Hippocampal formation (tissue), 2 donors: ENCODE measurements at regions not wholly inside any gene's neighbourhood (a gene's known extent, or its start where the extent isn't known, plus 50 kb on each side); places are given as distances from the start of the nearest gene placed in this dataset.

Source experiments
- DNase-seq, 2 donors: peaks; one replicate each; lab custom pipeline; 2025; lab: John Stamatoyannopoulos, UW

- no peak for DNase-seq
These were observed 349.3 kb upstream of the SLC14A2 start for GRCh38 chr18:45266023-45266422.

GRCh38 chr18:45267622-45268021 is 347.7 kb upstream of the SLC14A2 start:
- no peak for DNase-seq

DNA sequence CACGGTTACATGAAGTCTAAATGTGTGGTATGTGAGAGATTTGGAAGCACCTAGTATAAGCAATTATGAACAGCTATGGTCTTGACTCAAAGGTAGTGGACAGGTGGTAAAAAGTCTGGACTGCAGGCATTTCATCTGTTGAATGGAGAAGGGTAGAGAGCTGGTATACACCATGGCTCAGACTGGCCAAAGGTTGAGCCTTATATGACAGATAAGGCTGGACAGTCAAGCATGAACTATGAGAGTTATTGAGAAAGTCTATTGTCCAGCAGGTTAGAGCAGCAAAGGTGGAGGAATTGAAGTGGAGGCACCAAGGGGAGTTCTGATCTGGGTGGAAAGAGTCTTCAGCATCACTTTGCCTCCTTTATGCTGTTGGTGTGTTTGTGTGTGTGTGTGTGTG is 346.7 kb upstream of the SLC14A2 start:
- DNase-seq = no peak

DNA sequence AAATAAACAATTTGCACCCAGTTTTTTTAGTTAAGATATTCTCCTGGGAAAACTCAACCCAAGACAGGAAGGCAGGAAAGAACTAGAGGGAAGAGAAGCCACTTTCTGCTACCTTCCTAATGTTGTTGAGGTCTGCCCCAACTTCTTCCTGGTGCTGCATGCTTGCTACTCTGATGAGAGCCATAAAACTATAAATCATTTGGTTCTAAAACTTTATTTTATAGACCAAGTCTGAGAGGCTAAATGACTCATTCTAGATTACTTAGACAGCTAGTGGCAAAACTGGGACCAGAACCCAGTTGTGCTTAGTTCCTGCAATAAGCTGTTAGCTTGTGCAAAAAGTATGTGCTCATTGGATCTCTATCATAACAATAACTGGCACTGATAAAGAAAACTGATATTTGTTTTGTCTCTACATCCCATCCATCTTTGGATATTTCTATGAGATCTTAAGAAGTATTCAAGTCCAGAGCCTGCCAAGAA is 344.9 kb upstream of the SLC14A2 start:
- no peak for DNase-seq

DNA sequence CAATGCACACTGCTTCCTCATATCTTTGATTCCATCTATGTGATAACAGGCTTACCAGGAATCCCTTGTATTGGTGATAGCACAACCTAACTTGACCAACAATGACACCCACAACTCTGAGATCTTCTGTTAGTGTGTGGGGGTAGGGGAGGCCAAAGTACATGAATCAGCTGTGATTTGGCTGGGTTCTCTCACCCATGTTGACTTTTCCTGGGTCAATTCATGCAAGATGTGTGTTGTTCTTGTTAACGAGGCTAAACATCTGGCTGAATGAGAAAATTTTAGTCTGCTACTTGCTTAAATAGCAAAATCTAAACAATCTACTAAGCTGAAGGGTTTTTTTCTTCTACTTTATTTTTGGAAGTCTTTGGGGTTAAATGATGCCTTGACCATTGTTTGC is 341.2 kb upstream of the SLC14A2 start:
- DNase-seq = no peak

DNA sequence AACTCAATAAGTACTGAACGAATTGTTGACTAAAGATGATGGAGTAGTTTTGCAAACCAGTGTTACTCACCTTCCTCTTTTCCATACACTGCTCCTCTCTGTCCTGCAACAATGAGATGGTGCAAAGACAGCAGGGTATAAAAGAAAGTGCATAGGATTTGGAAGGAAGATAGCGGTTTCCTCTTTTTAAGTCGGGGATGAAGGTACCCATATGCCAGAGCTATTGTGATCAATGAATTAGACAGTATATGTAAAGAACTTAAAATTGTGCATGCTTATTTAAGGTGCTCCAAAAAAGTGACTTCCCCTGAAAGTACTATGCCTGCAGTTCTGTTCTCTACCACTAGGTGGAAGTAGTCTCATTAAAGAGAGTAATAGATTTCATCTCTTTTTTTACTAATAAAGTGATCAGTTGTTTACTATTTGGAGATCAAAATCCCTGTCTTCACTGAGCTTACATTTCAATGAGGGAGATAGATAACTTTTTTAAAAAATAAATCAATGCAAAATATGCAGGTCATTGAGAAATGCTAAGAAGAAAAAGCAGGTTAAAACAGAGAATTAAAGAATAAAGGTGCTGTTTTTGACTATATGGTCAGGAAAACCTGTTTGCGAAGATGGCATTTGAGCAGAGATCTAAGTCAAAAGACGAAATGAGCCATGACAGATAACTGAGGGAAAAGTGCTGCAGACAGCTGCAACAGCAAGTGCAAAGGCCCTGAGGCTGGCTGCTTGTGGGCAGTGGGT is 339.7 kb upstream of the SLC14A2 start:
- no peak for DNase-seq

- no peak for DNase-seq
These were observed 338.4 kb upstream of the SLC14A2 start for GRCh38 chr18:45276878-45277277.

- no peak for DNase-seq
These were observed 337.4 kb upstream of the SLC14A2 start for GRCh38 chr18:45277908-45278307.

- DNase-seq = no peak
These were observed 334.6 kb upstream of the SLC14A2 start for GRCh38 chr18:45280481-45281276.

GRCh38 chr18:45282101-45282812 is 333.0 kb upstream of the SLC14A2 start:
- DNase-seq = no peak

- DNase-seq = no peak
These were observed 331.1 kb upstream of the SLC14A2 start for GRCh38 chr18:45284174-45284573.

GRCh38 chr18:45284851-45285250 is 330.4 kb upstream of the SLC14A2 start:
- DNase-seq = no peak

GRCh38 chr18:45285251-45285650 is 330.0 kb upstream of the SLC14A2 start:
- DNase-seq = no peak

GRCh38 chr18:45286431-45286830 is 328.8 kb upstream of the SLC14A2 start:
- DNase-seq = no peak

- DNase-seq = no peak
These were observed 327.7 kb upstream of the SLC14A2 start for GRCh38 chr18:45287531-45287930.

DNA sequence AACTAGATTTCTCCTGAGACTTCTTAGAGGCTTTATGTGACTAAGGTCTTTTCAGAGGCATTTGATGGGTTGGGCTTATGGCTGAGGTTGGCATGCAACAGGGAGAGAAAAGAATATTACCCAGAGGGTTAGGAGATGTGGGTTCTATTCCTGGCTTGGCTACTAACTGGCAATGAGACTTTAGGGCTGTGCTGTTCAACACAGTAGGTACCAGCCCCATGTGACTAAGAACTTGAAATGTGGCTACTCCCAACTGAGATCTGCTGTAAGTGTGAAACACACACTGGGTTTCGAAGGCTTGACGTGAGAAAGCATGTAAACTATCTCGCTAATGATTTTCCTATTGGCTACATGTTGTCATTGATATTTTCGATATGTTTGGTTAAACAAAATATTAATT is 324.9 kb upstream of the SLC14A2 start:
- DNase-seq = no peak

GRCh38 chr18:45291621-45292615 is 323.4 kb upstream of the SLC14A2 start:
- no peak for DNase-seq

DNA sequence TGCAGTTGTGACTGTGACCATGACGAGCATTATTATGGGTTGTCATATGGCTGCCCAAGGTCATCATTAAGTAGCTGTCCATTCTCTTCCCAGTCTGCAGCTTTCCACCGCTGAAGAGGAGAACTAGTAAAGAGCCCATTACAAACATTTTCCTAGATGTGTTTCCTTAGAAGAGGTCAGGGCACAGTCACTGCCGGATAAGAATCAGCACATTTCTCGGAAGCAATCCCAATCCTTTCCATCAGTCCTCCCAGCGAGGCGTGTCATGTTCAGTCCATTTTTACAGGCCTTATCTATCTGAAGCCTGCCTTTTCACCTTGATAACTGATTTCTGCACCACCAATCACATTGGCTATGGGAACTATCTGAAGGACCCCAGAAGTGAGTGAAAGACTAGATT is 319.9 kb upstream of the SLC14A2 start:
- no peak for DNase-seq

DNA sequence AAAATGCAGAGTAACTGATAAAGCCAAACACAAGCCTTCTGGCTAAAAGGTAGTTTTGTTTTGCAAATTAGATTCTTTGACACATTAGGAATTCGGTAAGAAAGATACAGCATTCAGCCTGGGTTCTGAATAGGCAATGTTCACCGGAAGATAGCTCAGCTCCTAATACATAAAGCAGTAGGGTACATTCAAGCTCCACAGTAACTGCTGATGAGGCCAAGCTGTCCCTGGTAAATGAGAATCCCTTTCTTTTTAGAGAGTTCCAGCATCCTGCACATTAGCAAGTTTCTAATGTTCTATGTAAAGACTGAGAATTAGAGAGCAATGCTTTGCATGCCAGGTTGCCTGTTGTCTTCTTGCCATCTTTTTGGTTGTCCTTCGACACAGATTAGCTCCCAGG is 316.3 kb upstream of the SLC14A2 start:
- no peak for DNase-seq

DNA sequence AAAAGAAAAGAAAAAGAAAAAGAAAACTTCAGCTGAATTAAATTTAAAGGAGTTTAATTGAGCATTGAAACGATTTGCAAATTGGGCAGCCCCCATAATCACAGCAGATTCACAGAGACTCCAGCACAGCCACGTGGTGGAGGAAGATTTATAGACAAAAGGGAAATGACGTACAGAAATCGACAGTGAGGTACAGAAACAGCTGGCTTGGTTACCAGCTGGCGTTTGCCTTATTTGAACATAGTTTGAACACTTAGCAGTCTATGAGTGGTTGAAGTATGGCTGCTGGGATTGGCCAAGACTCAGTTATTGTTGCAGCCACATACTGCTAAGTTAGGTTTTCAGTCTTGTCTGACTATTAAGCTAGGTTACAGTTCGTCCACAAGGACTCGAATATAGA is 312.2 kb upstream of the SLC14A2 start:
- DNase-seq = no peak

DNA sequence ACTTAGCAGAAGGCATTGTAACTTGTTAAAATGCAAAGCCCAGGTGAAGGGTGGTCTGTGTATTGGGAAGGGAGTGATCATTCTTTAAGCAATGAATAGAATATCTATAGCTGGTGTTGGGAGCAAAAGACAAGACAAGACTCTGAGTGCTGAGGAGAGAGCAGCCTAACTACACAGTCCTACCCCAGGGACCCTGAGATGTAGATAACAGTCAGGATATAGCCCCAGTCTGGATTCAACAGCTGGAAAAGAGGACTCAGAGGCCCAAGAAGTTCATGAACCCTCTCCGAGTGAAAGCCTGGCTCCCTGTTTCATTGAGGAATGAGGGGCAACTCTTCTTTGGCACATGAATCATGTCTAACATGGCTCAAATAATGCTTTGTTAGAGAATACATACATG is 310.7 kb upstream of the SLC14A2 start:
- DNase-seq = no peak
